TTC549 (cell line): ENCODE measurements at regions not wholly inside any gene's neighbourhood (a gene's known extent, or its start where the extent isn't known, plus 50 kb on each side); places are given as distances from the start of the nearest gene placed in this dataset.
"Not testable (repeated sequence)": the region's sequence is repeated elsewhere in the genome, so short reads cannot be mapped to it uniquely, and the experiment has no call there.

ENCODE experiments used
- FAIRE-seq: peaks from 2 replicates; lab custom pipeline; 2012; peaks lifted over from hg19 to GRCh38; lab: Jason Lieb, UNC

- not testable (repeated sequence) for FAIRE-seq
Measured at GRCh38 chr3:106321438-106321837, 452.6 kb upstream of the CBLB start.

DNA sequence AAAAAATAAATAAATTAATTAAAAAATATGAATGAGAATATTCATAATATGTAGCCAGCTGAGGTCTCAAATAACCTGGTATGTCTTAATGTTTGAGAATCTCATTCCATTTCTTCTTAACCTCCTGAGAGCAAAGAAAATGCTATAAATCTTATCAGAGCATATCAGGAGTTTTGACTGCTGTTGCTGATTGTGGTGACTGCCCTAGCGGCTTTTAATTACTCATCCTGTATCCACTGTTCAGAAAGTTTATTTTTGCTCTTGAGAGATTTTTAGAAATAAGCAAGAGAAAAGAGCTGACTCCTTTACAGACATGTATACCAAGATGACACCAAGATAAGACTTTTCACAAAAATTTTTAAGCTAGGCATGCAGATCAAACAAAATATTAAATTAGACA is 454.8 kb upstream of the CBLB start:
- FAIRE-seq = no peak

DNA sequence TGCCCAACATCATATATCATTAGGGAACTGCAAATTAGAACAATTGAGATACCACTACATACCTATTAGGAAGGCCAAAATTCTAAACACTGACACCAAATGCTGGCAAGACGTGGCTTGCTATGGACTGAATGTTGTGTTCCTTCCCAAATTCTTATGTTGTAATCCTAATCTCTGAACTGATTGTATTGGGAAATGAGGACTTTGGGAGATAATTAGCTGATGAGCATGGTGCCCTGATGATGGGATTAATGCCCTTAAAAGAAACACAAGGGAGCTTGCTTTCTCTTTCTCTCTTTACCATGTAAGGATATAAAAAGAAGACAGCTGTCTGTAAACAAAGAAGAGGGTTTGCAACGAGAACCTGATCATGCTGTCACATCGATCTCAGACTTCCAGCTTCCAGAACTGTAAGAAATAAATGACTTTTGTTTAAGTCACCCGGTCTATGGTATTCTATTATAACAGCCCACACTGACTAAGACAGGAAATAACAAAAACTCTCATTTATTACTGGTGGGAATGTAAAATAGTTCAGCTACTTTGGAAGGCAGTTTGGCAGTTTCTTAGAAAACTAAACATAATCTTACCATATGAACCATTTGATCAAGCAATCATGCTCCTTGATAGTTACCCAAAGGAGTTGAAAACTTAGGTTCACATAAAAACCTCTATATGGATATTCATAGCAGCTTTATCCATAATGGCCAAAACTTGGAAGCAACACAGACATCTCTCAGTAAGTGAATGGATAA is 458.3 kb upstream of the CBLB start:
- no peak for FAIRE-seq

DNA sequence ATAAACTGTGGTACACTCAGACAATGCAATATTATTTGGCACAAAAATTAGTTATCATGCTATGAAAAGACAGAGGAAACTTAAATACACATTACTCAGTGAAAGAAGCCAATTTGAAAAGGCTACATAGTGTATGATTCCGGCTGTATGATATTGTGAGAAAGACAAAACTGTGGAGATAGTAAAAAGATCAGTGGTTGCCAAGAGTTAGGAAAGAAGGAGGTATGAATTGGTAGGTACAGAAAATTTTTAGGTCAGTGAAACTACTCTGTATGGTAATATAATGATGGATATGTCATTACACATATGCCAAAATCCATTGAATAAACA is 458.8 kb upstream of the CBLB start:
- no peak for FAIRE-seq

GRCh38 chr3:106328224-106328623 is 459.4 kb upstream of the CBLB start:
- FAIRE-seq = no peak

DNA sequence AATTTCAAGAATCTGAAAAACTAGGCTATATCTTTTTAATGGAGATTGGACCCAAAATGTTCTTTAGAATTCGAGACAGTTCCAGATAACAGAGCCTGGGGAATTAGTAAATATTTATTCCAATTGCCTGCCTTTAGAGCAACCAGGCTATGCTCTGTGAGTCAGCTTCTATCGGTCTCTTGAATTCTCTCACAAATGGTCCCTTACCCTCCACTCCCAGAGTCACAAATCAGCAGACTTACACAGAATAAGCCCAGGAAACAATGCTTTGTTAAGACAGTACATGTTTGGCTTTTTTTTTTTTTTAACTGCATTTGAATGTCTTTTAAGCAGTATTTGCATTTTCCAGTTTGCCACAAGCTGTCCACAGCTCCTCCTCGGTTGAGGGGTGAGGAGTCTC is 460.7 kb upstream of the CBLB start:
- no peak for FAIRE-seq

- FAIRE-seq = no peak
Measured at GRCh38 chr3:106331636-106332035, 462.8 kb upstream of the CBLB start.

DNA sequence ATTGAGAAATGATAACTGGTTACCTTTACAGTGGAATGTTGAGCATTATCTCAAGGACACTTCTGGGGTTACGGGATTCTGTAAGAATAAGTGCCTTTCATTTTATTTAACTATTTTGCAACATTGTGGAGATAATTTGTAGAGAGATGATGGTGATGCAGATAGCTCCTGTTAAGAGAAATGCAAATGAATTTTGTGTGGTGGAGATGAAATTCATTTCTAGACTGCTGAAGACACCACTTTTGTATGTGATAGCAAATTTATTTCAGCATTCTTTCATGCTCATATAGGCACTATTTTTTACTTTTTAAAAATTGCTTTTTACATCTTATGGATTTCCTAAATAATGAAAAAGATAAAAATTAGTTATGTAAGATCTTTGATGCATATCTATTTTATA is 463.3 kb upstream of the CBLB start:
- FAIRE-seq = no peak

DNA sequence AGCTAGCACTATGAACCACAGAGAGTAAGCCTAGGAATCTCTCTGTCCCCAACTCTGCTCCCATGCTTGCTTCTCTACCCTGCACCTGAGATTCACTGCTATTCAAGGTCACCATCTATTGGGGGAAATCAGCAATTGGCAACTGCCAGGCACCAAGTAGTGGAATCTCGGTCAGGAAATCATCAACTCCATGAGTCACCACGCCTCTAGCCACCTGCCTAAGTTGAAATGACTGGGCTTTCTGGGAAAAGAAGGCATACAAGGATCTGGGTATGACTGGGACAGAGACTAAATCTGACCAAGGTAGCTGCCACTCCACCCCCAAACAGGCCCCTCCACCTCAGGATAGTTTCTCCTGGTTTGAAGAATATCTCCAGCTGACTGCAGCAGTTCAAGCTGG is 464.1 kb upstream of the CBLB start:
- no peak for FAIRE-seq

DNA sequence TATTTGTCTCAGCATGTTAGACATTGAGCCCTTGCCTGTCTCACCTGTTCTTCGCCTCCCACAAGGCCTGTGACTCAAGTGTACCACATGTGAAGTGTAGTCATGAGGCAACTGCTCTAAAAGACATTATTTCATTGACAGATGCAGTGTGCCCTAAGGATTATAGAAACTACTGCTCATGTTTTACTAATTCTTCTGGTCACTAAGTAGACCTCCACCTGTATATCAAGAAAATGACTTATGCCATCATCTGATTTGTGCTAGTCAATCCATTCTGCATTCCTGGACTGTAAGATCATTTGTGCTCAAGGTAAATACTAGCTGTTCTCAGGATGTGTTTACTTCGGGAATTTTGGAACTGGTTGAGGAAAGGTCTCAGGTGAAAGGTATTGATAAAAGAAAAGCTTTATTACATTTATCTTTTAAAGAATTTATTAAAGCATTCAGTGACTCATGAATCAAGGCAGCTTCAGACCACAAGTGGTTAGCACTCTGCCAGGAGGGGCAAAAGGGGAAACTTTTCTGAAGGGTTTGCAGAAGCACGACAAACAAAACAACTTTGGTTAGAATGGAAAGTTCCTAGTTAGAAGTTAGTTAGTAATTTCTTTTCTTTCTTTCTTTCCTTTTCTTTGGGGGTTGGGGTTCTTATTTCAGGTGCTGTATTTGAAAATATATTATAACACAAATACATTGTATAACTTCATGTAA is 465.3 kb upstream of the CBLB start:
- FAIRE-seq = no peak

DNA sequence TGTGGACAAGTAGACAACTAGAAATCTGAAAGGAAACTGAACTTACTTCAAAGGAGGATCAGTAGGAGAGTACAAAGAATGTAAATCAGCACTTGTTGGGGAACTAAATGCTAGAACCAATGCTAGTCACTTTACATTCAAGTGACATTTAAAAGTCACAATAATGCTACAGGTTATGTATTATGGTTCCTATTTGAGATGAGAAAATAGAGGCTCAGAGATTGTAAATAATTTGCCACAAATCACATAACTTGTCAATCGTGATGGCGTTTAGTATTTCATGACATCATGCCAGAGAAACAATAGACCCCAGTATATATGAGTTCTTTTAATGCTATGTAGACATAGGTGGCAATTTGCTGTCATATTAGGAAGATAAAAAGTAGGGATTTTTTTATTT is 467.8 kb upstream of the CBLB start:
- no peak for FAIRE-seq

GRCh38 chr3:106337116-106337515 is 468.3 kb upstream of the CBLB start:
- FAIRE-seq = no peak

- no peak for FAIRE-seq
Measured at GRCh38 chr3:106338582-106339214, 469.9 kb upstream of the CBLB start.

DNA sequence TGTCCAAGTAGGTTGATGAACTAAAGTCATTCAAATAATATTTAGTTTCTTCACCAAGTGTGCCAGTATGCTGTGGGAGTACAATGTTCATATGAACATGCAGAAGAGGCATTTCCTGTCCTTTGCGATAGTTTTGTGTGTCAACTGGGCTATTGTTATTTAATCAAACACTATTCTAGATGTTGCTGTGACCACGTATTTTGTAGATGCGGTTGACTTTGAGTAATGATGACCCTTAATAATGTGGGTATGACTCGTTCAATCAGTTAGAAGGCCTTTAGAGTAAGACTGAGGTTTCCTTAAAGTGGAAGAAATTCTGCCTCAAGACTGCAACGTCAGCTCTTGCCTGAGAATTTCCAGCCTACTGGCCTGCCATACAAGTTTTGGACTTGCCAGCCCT is 470.7 kb upstream of the CBLB start:
- FAIRE-seq = no peak

DNA sequence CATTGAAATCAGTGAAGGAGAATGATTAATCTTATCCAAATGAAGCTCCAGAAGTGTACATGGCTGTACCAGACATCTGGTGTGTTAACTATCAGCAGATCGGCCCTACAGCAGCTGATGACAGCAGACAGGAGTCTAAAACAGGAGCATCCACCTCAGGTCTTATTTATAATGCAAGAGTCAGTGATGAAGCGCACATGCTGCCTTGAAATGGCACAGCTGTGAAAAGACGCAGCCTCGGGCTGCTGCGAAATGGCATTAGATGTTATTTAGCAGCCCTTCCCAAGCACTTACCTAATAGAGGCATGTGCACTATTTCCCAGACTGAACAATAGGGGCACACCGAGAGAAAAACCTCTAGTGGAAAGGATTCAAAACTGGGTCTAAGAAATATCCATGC is 472.3 kb upstream of the CBLB start:
- FAIRE-seq = no peak

DNA sequence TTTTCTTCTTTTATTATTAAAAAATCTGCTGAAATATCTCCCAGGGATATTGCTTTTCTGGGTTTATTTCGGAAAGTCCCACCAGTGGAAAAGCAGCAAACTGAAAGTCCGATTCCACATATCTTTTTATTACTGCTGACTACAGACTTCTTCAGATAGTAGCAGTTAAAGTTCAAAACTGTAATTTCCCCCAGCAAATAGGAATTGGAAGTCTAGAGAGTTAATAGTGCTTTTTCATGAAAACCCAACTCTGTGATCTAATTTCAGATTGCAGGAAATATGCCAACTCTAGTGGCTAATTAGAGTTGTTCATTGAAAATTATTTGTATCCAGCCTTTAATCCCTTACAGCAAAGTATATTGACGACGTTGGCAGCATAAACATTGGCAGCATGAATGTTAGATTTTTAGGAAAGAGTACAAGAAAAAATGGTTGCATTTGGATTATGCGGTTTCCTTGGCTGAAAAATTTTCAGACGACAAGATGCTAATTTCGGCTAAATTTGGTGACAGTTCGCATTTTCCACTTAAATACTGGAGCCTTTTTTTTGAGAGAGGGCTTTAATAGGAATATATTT is 472.9 kb upstream of the CBLB start:
- no peak for FAIRE-seq

DNA sequence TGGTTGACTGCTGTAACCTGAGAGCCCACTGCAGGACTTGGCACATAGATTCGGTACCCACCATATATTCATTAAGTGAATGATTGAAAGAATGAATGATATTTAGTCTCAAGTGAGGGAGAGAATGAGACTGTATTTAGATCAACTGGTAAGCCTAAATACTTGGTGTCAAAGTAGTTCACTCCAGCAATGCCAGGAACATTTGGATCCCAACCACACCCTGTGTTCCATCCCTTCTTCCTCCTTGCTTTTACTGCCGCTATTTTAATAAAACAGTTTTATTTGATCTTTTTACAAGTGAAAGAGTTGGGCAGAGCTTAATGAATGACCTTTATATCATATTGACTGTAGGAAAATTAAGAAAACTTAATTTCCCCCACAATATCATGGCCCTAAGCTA is 473.6 kb upstream of the CBLB start:
- no peak for FAIRE-seq

GRCh38 chr3:106343811-106344210 is 475.0 kb upstream of the CBLB start:
- no peak for FAIRE-seq

DNA sequence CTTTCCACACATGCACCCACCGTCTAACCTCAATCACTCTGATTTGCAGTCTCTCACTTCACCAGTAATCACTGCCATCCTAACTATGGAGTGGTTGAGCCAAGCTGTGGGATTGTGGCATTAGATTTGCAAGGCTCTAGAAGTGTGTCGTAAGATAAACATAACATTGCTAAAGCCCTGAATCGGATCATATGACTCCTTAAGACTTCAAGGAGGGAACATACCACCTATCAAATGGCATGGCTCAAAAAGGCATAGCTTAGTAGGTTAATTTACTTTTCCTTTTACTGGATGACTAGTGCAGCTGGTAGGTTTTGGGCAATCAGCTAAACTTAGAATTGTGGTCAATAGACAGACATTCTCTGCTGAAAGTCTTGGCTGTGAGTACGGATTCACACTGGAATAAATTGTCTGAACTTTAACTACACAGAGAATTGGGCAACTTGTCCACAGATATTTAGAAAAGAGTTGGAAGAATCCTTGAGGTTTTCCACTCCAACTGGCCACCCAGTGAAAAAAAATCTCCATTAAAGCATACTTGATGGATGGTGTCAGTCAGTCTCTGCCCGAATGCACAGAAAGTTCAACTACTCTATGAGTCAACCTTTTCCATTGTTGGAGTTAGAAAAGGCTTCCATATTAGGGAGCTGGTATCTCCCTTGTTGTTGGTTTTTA is 476.7 kb upstream of the CBLB start:
- FAIRE-seq = no peak

DNA sequence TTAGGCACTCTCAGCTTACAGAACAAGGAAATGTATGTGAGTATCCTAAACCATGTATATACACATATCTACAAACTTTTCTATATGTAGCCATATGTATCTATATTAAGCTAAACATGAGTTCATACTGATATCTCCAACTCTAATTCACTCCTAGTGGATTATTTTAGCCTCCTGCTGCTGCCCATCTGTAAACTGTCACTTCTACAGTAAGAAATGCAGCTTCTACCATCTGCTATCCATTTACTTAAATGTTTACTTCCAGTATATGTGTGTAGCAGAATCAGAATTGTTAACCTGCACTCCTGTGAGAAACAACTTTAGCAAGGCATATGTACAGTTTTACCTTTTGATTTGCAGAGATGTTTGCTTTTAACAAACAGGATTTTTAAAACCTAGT is 478.5 kb upstream of the CBLB start:
- no peak for FAIRE-seq

GRCh38 chr3:106348139-106348690 is 479.4 kb upstream of the CBLB start:
- no peak for FAIRE-seq

DNA sequence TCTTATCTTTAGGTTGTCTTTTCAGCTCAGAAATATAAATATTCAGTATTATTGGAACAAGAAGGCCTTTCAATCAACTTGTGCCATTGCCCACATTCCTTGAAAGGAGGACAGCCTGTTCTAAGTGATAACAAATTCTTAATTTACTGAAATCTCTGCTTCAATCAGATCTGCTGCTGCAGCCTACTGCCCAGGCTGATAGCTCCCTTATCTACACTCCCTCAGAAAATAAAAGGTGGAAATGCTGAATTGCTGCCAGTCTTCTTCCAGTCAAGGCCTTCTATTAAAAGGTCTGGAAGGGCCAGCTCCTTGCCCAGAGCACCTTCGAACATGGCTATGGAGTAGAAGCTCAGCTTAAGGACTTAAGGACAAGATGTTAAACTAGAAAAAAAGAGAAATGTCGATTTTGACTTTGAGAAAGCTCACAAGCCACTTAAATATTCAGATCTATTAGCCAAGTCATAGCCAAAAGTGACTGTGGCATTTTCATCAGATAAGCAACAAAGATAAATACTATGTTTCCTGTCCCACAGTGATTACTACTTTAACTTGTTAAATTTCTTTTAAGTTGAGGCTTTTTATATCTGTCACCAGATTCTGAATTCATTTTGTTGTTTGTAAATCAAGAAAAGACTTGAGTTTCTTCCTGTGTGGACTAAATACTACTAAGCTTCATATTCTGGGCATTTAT is 480.5 kb upstream of the CBLB start:
- no peak for FAIRE-seq
